HEK293 (cell line): ENCODE measurements at regions not wholly inside any gene's neighbourhood (a gene's known extent, or its start where the extent isn't known, plus 50 kb on each side); places are given as distances from the start of the nearest gene placed in this dataset.

Source experiments
- CTCF ChIA-PET: fragments of 350-600 bp; formaldehyde crosslinking; extraction: SDS; loops from one replicate; lab custom pipeline; 2021; ENCODE audit warnings: antibody characterized with exemption; lab: Yijun Ruan, JAX
- POLR2A ChIA-PET: fragments of 300-600 bp; formaldehyde crosslinking; extraction: SDS; loops from one replicate; lab custom pipeline; 2020; ENCODE audit warnings: antibody characterized with exemption, inconsistent platforms; lab: Yijun Ruan, JAX
- H3K27ac ChIP-seq: fragments of 200-500 bp; sonication (Bioruptor generic); 2 replicates; pipeline ENCODE4 v1.5.1; 2014; ENCODE audit warnings: low read depth, low read length, control low read depth, inconsistent platforms; ENCODE audit errors: extremely low read depth
- H3K36me3 ChIP-seq, 2 experiments: fragments of 200-500 bp in 1 of 2; sonication (Bioruptor generic) in 1 of 2; 1 replicate in 1 of 2; 2 replicates in 1 of 2; pipeline ENCODE4 v1.5.1; 2014 to 2017; ENCODE audit warnings: inconsistent platforms in 2 of 2, low read length in 2 of 2; ENCODE audit not compliant: control insufficient read depth in 2 of 2, insufficient read depth in 1 of 2
- H3K4me1 ChIP-seq: fragments of 200-500 bp; sonication (Bioruptor generic); 2 replicates; pipeline ENCODE4 v1.5.1; 2014; ENCODE audit warnings: mild to moderate bottlenecking, low read length, inconsistent platforms; ENCODE audit not compliant: control insufficient read depth, insufficient read depth
- H3K4me3 ChIP-seq: 2 replicates; pipeline ENCODE4 v1.5.1; 2011; ENCODE audit warnings: low read depth, mild to moderate bottlenecking, control low read depth, low read length, moderate library complexity
- H3K9me3 ChIP-seq: fragments of 200-500 bp; sonication (Bioruptor generic); 2 replicates; pipeline ENCODE4 v1.5.1; 2014; ENCODE audit warnings: low read depth, low read length, inconsistent platforms; ENCODE audit not compliant: control insufficient read depth, insufficient read depth
- MZF1 ChIP-seq: fragments of 450-650 bp; formaldehyde crosslinking; IDR thresholded peaks from 2 replicates; pipeline ENCODE4 v1.5.1; 2017; ENCODE audit warnings: missing biosample characterization, missing genetic modification characterization, borderline replicate concordance
- OSR2 ChIP-seq: fragments of 450-650 bp; formaldehyde crosslinking; IDR thresholded peaks from 2 replicates; pipeline ENCODE4 v1.5.1; 2016; ENCODE audit warnings: missing biosample characterization, missing genetic modification characterization
- SALL2 ChIP-seq: fragments of 450-650 bp; formaldehyde crosslinking; IDR thresholded peaks from 2 replicates; pipeline ENCODE4 v1.5.0; 2017; ENCODE audit warnings: missing biosample characterization, mild to moderate bottlenecking, missing genetic modification characterization, borderline replicate concordance
- YY1 ChIP-seq: fragments of 450-650 bp; formaldehyde crosslinking; IDR thresholded peaks from 2 replicates; pipeline ENCODE4 v1.5.1; 2018; ENCODE audit warnings: missing biosample characterization, missing genetic modification characterization
- ZBTB48 ChIP-seq: fragments of 450-650 bp; formaldehyde crosslinking; IDR thresholded peaks from 2 replicates; pipeline ENCODE4 v1.5.1; 2016; ENCODE audit warnings: missing biosample characterization, missing genetic modification characterization
- ZFP3 ChIP-seq: fragments of 450-650 bp; formaldehyde crosslinking; IDR thresholded peaks from 2 replicates; pipeline ENCODE4 v1.5.1; 2016; ENCODE audit warnings: low read depth, missing biosample characterization, missing genetic modification characterization
- ZNF121 ChIP-seq: fragments of 450-650 bp; formaldehyde crosslinking; IDR thresholded peaks from 2 replicates; pipeline ENCODE4 v1.5.1; 2016; ENCODE audit warnings: missing biosample characterization, missing genetic modification characterization
- ZNF175 ChIP-seq: fragments of 450-650 bp; formaldehyde crosslinking; IDR thresholded peaks from 2 replicates; pipeline ENCODE4 v1.5.1; 2016; ENCODE audit warnings: missing biosample characterization, missing genetic modification characterization
- ZNF202 ChIP-seq: fragments of 450-650 bp; formaldehyde crosslinking; IDR thresholded peaks from 2 replicates; pipeline ENCODE4 v1.5.1; 2016; ENCODE audit warnings: missing biosample characterization, missing genetic modification characterization, borderline replicate concordance
- ZNF239 ChIP-seq: fragments of 450-650 bp; formaldehyde crosslinking; IDR thresholded peaks from 2 replicates; pipeline ENCODE4 v1.5.1; 2016; ENCODE audit warnings: missing biosample characterization, missing genetic modification characterization
- ZNF426 ChIP-seq: fragments of 450-650 bp; formaldehyde crosslinking; IDR thresholded peaks from 2 replicates; pipeline ENCODE4 v1.5.1; 2017; ENCODE audit warnings: missing biosample characterization, missing genetic modification characterization, mild to moderate bottlenecking, inconsistent platforms, moderate library complexity
- ZNF548 ChIP-seq: fragments of 450-650 bp; formaldehyde crosslinking; IDR thresholded peaks from 2 replicates; pipeline ENCODE4 v1.5.1; 2016; ENCODE audit warnings: missing biosample characterization, missing genetic modification characterization
- ZNF561 ChIP-seq: fragments of 450-650 bp; IDR thresholded peaks from 2 replicates; pipeline ENCODE4 v1.5.1; 2018; ENCODE audit warnings: missing biosample characterization, missing genetic modification characterization, borderline replicate concordance
- ZNF600 ChIP-seq: fragments of 450-650 bp; formaldehyde crosslinking; IDR thresholded peaks from 2 replicates; pipeline ENCODE4 v1.5.1; 2016; ENCODE audit warnings: missing biosample characterization, missing genetic modification characterization
- ZNF664 ChIP-seq: fragments of 450-650 bp; formaldehyde crosslinking; IDR thresholded peaks from 2 replicates; pipeline ENCODE4 v1.5.1; 2016; ENCODE audit warnings: missing biosample characterization, missing genetic modification characterization
- ZNF777 ChIP-seq: fragments of 450-650 bp; formaldehyde crosslinking; IDR thresholded peaks from 2 replicates; pipeline ENCODE4 v1.5.1; 2017; ENCODE audit warnings: missing biosample characterization, missing genetic modification characterization, borderline replicate concordance
- ZNF830 ChIP-seq: fragments of 450-650 bp; IDR thresholded peaks from 2 replicates; pipeline ENCODE4 v1.5.0; 2018; ENCODE audit warnings: missing biosample characterization, missing genetic modification characterization, low read depth, mild to moderate bottlenecking, moderate library complexity
- TF ChIP-seq, protein P1 (sequence below): fragments of 450-650 bp; formaldehyde crosslinking; IDR thresholded peaks from 2 replicates; pipeline ENCODE4 v1.5.1; 2017; ENCODE audit warnings: missing biosample characterization, missing genetic modification characterization
- TF ChIP-seq, protein P2 (sequence below): fragments of 450-650 bp; formaldehyde crosslinking; IDR thresholded peaks from 2 replicates; pipeline ENCODE4 v1.5.1; 2016; ENCODE audit warnings: missing biosample characterization, missing genetic modification characterization
- TF ChIP-seq, protein P3 (sequence below): fragments of 450-650 bp; formaldehyde crosslinking; IDR thresholded peaks from 2 replicates; pipeline ENCODE4; 2016; ENCODE audit warnings: missing biosample characterization, missing genetic modification characterization

DNA sequence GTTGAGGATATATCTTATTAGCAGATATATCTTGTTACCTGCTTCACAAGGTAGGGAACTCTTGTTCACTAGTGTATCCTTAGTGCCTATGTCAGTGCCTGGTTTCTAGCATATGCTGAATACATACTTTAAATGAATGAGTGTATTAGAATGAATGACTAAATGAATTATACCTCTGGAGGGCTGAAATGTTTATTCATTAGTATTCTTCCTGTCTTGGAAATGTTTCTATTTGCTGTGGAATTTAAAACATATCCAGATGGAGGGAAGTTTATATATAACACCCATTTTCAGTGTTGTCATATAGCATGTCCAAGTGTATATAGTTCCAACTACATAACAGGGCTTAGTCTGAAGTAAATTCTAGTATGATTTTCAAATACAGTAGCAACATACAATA is 581.5 kb downstream of the TBL1XR1 start (continued):
- TF ChIP-seq ZBTB48 (tag by site-specific recombination), result no peak
- no peak for TF ChIP-seq ZNF600 (tag by site-specific recombination)

DNA sequence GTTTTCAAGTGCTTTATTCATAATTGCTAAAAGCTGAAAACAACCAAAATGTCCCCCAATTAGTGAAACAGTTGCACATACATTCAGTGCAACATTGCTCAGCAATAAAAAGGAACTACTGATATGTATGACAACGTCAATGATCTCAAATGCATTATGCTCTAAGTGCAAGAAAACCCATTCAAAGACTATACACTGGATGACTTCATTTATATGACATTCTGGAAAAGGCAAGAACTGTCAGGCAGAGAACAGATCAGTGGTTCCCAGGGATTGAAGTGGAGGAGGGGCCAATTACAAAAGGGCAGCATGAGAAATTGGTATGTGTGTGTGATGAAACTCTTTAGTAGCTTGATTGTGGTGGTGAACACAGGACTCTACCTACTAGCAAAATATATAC is 585.6 kb downstream of the TBL1XR1 start:
- H3K4me3 ChIP-seq, result no peak overlapping the region
- H3K9me3 ChIP-seq, result no peaks in the 10 kb centered on the region
- CTCF ChIA-PET, result no interaction called here

DNA sequence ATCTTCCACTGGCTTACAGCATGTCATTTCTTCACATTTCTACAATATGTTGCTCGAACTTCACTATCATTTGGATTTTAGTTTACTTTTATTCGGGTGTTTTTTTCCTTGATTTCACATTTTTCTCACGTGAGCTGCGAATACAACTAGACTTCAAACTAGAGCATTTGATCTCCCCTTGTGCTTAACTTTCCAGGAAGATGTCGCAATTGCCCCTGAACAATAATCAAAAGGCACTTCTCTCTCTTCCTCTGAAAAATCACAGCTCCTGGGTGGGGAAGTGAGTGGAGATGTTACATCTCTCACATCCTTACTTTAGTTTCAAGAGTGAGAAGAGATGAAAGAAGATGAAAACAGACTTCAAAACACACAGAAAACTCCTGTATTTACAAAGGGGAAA is 587.9 kb downstream of the TBL1XR1 start:
- ChIA-PET CTCF (no interaction called here), POLR2A (no interaction called here)
- TF ChIP-seq MZF1 (tag by site-specific recombination), result no peak
- no peak for TF ChIP-seq ZNF202 (tag by site-specific recombination)
- no peak for TF ChIP-seq ZNF548 (tag by site-specific recombination)
- TF ChIP-seq OSR2 (tag by site-specific recombination), result no peak
- TF ChIP-seq ZNF561 (tag by site-specific recombination), result no peak
- TF ChIP-seq, protein P1, sequence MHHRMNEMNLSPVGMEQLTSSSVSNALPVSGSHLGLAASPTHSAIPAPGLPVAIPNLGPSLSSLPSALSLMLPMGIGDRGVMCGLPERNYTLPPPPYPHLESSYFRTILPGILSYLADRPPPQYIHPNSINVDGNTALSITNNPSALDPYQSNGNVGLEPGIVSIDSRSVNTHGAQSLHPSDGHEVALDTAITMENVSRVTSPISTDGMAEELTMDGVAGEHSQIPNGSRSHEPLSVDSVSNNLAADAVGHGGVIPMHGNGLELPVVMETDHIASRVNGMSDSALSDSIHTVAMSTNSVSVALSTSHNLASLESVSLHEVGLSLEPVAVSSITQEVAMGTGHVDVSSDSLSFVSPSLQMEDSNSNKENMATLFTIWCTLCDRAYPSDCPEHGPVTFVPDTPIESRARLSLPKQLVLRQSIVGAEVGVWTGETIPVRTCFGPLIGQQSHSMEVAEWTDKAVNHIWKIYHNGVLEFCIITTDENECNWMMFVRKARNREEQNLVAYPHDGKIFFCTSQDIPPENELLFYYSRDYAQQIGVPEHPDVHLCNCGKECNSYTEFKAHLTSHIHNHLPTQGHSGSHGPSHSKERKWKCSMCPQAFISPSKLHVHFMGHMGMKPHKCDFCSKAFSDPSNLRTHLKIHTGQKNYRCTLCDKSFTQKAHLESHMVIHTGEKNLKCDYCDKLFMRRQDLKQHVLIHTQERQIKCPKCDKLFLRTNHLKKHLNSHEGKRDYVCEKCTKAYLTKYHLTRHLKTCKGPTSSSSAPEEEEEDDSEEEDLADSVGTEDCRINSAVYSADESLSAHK (tag by site-specific recombination), result no peak
- TF ChIP-seq YY1 (tag by site-specific recombination), result no peak
- TF ChIP-seq ZNF239, result no peak
- TF ChIP-seq ZNF175 (tag by site-specific recombination), result no peak
- TF ChIP-seq SALL2 (tag by site-specific recombination), result no peak
- TF ChIP-seq ZNF426 (tag by site-specific recombination), result no peak
- TF ChIP-seq ZNF664, result no peak

More for the DNA sequence above, 585.6 kb downstream of the TBL1XR1 start:
- Histone ChIP-seq H3K4me1 (no peaks in the 10 kb centered on the region), H3K27ac (no peak overlapping the region), H3K36me3 (no peaks in the 10 kb centered on the region)
- TF ChIP-seq ZNF777 (tag by site-specific recombination) (no peak), ZNF830 (tag by site-specific recombination) (no peak), YY1 (tag by site-specific recombination) (no peak), ZNF664 (no peak), ZFP3 (tag by site-specific recombination) (no peak), ZNF121 (tag by site-specific recombination) (no peak)
- TF ChIP-seq, protein P2, sequence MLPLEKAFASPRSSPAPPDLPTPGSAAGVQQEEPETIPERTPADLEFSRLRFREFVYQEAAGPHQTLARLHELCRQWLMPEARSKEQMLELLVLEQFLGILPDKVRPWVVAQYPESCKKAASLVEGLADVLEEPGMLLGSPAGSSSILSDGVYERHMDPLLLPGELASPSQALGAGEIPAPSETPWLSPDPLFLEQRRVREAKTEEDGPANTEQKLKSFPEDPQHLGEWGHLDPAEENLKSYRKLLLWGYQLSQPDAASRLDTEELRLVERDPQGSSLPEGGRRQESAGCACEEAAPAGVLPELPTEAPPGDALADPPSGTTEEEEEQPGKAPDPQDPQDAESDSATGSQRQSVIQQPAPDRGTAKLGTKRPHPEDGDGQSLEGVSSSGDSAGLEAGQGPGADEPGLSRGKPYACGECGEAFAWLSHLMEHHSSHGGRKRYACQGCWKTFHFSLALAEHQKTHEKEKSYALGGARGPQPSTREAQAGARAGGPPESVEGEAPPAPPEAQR (tag by site-specific recombination), result no peak
- TF ChIP-seq, protein P3, sequence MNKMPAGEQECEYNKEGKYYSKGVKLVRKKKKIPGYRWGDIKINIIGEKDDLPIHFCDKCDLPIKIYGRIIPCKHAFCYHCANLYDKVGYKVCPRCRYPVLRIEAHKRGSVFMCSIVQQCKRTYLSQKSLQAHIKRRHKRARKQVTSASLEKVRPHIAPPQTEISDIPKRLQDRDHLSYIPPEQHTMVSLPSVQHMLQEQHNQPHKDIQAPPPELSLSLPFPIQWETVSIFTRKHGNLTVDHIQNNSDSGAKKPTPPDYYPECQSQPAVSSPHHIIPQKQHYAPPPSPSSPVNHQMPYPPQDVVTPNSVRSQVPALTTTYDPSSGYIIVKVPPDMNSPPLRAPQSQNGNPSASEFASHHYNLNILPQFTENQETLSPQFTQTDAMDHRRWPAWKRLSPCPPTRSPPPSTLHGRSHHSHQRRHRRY (tag by site-specific recombination), result no peak
- POLR2A ChIA-PET, result no interaction called here

More for the DNA sequence above, 587.9 kb downstream of the TBL1XR1 start:
- H3K4me3 ChIP-seq, result no peak overlapping the region
- H3K9me3 ChIP-seq, result no peaks in the 10 kb centered on the region
- no peak overlapping the region for H3K27ac ChIP-seq
- H3K4me1 ChIP-seq, result no peaks in the 10 kb centered on the region
- H3K36me3 ChIP-seq, result no peaks in the 10 kb centered on the region
